IMR-90 (cell line): ENCODE measurements at regions not wholly inside any gene's neighbourhood (a gene's known extent, or its start where the extent isn't known, plus 50 kb on each side); places are given as distances from the start of the nearest gene placed in this dataset.

Experiments
- ATAC-seq: fragments of 200-7000 bp; cut with Tn5 transposase; 2 replicates; pipeline ENCODE4 v1.9.1; 2020; ENCODE audit warnings: low read depth, mild to moderate bottlenecking, moderate library complexity
- BruUV-seq: library from RNA; stranded (reverse); fragments of 400-500 nt; replicated peaks from 2 replicates; lab custom pipeline; 2021; lab: Mats Ljungman, UMichigan
- CTCF ChIA-PET: fragments of 300-600 bp; formaldehyde crosslinking; extraction: SDS; loops from one replicate; lab custom pipeline; 2021; ENCODE audit warnings: antibody characterized with exemption; lab: Yijun Ruan, JAX
- POLR2A ChIA-PET: fragments of 300-600 bp; sonication (Branson Sonifier 250); formaldehyde crosslinking; loops from one replicate; lab custom pipeline; 2022; ENCODE audit warnings: antibody characterized with exemption; ENCODE audit not compliant: unreplicated experiment; lab: Charles Lee
- DNase-seq: peaks from one replicate; pipeline ENCODE4 v3.0.0; 2013
- H2AFZ ChIP-seq: replicated peaks from 2 replicates; pipeline ENCODE3; 2013; ENCODE audit warnings: low read length, mild to moderate bottlenecking; ENCODE audit not compliant: poor library complexity
- H2AK5ac ChIP-seq: 2 replicates; pipeline ENCODE4 v1.6.1; 2013; ENCODE audit warnings: low read depth, low read length, inconsistent platforms
- H2AK9ac ChIP-seq: replicated peaks from 2 replicates; pipeline ENCODE3; 2013; ENCODE audit warnings: mild to moderate bottlenecking, low read depth, low read length, moderate library complexity; ENCODE audit not compliant: poor library complexity
- H2BK120ac ChIP-seq: 2 replicates; pipeline ENCODE4 v1.6.1; 2013; ENCODE audit warnings: low read depth, low read length, inconsistent platforms
- H2BK15ac ChIP-seq: 3 replicates; pipeline ENCODE4 v1.6.1; 2013; ENCODE audit warnings: low read depth, low read length, inconsistent platforms
- H2BK20ac ChIP-seq: 2 replicates; pipeline ENCODE4 v1.6.1; 2013; ENCODE audit warnings: low read depth, mild to moderate bottlenecking, inconsistent platforms, low read length, moderate library complexity
- H2BK5ac ChIP-seq: 2 replicates; pipeline ENCODE4 v1.6.1; 2013; ENCODE audit warnings: mild to moderate bottlenecking, low read depth, low read length, inconsistent platforms; ENCODE audit not compliant: poor library complexity, severe bottlenecking
- H3K14ac ChIP-seq: replicated peaks from 2 replicates; pipeline ENCODE4 v1.6.1; 2013; ENCODE audit warnings: low read depth, low read length, inconsistent platforms
- H3K18ac ChIP-seq: 2 replicates; pipeline ENCODE4 v1.6.1; 2013; ENCODE audit warnings: low read depth, low read length, control low read depth
- H3K23ac ChIP-seq: 2 replicates; pipeline ENCODE4 v1.6.1; 2013; ENCODE audit warnings: low read depth, low read length, inconsistent platforms
- H3K27ac ChIP-seq: 2 replicates; pipeline ENCODE4 v1.5.1; 2013; ENCODE audit warnings: mild to moderate bottlenecking, control low read depth, low read length; ENCODE audit not compliant: insufficient read depth
- H3K27me3 ChIP-seq: 2 replicates; pipeline ENCODE4 v1.6.1; 2013; ENCODE audit warnings: low read length; ENCODE audit not compliant: control insufficient read depth, insufficient read depth
- H3K36me3 ChIP-seq: 2 replicates; pipeline ENCODE4 v1.6.1; 2013; ENCODE audit warnings: low read length, mixed read lengths; ENCODE audit not compliant: control insufficient read depth, insufficient read depth
- H3K4ac ChIP-seq: 2 replicates; pipeline ENCODE4 v1.6.1; 2013; ENCODE audit warnings: low read depth, low read length, inconsistent platforms
- H3K4me1 ChIP-seq: 2 replicates; pipeline ENCODE4 v1.6.1; 2013; ENCODE audit warnings: low read length, mixed read lengths; ENCODE audit not compliant: control insufficient read depth, insufficient read depth
- H3K4me2 ChIP-seq: 2 replicates; pipeline ENCODE4 v1.6.1; 2013; ENCODE audit warnings: low read depth, mild to moderate bottlenecking, control low read depth, low read length, moderate library complexity
- H3K4me3 ChIP-seq: 2 replicates; pipeline ENCODE4 v1.5.1; 2013; ENCODE audit warnings: low read depth, mild to moderate bottlenecking, control low read depth, low read length, moderate library complexity; ENCODE audit not compliant: insufficient read depth
- H3K56ac ChIP-seq: 2 replicates; pipeline ENCODE4 v1.6.1; 2013; ENCODE audit warnings: low read length, inconsistent platforms; ENCODE audit not compliant: insufficient read depth; ENCODE audit errors: extremely low read depth
- H3K79me1 ChIP-seq, 2 experiments: 2 replicates each; pipeline ENCODE4 v1.6.1; 2013; ENCODE audit warnings: low read length in 2 of 2, inconsistent platforms in 1 of 2, low read depth in 1 of 2
- H3K9ac ChIP-seq: 2 replicates; pipeline ENCODE4 v1.6.1; 2013; ENCODE audit warnings: low read depth, low read length, control low read depth
- H3K9me1 ChIP-seq: 2 replicates; pipeline ENCODE4 v1.6.1; 2013; ENCODE audit warnings: low read length, inconsistent platforms; ENCODE audit not compliant: insufficient read depth
- H3K9me3 ChIP-seq: 2 replicates; pipeline ENCODE4 v1.6.1; 2013; ENCODE audit warnings: low read length; ENCODE audit not compliant: control insufficient read depth, insufficient read depth
- H4K20me1 ChIP-seq: 2 replicates; pipeline ENCODE4 v1.6.1; 2013; ENCODE audit warnings: low read length, inconsistent platforms; ENCODE audit not compliant: insufficient read depth
- H4K5ac ChIP-seq: 2 replicates; pipeline ENCODE4 v1.6.1; 2013; ENCODE audit warnings: mild to moderate bottlenecking, low read depth, low read length, control low read depth
- H4K8ac ChIP-seq, 2 experiments: 2 replicates each; pipeline ENCODE4 v1.6.1; 2013; ENCODE audit warnings: low read depth in 2 of 2, low read length in 2 of 2, control low read depth in 1 of 2, inconsistent platforms in 1 of 2
- H4K91ac ChIP-seq: 2 replicates; pipeline ENCODE4 v1.6.1; 2013; ENCODE audit warnings: low read depth, low read length, inconsistent platforms; ENCODE audit not compliant: insufficient read depth
- BHLHE40 ChIP-seq: fragments of 150-350 bp; IDR thresholded peaks from 2 replicates; pipeline ENCODE4 v1.6.1; 2016; ENCODE audit warnings: mild to moderate bottlenecking, low read depth, low read length
- CHD1 ChIP-seq: IDR thresholded peaks from 2 replicates; pipeline ENCODE4 v1.6.1; 2012; ENCODE audit warnings: low read depth, low read length, improper control_type of control experiment
- MAZ ChIP-seq: IDR thresholded peaks from 2 replicates; pipeline ENCODE4 v1.6.1; 2012; ENCODE audit warnings: low read depth, mild to moderate bottlenecking, low read length, improper control_type of control experiment, moderate library complexity, borderline replicate concordance
- MXI1 ChIP-seq: IDR thresholded peaks from 2 replicates; pipeline ENCODE4 v1.6.1; 2012; ENCODE audit warnings: low read depth, mild to moderate bottlenecking, low read length, moderate library complexity, borderline replicate concordance
- RAD21 ChIP-seq: IDR thresholded peaks from 2 replicates; pipeline ENCODE4 v1.6.1; 2012; ENCODE audit warnings: low read length, improper control_type of control experiment
- SMC3 ChIP-seq: fragments of 150-350 bp; IDR thresholded peaks from 2 replicates; pipeline ENCODE4 v1.6.1; 2016; ENCODE audit warnings: low read depth, mild to moderate bottlenecking, antibody characterized with exemption, low read length, moderate library complexity
- dilution Hi-C: fragments of 300-500 bp; cut with HindIII; formaldehyde crosslinking; loops from one replicate; pipeline ENCODE4 v1.14.3; 2018; ENCODE audit warnings: low sequenced_read_pairs; ENCODE audit not compliant: unreplicated experiment
- in situ Hi-C: fragments of 300-500 bp; cut with MboI; formaldehyde crosslinking; loops from 3 replicates; pipeline ENCODE4 v1.14.3; 2019; ENCODE audit warnings: low sequenced_read_pairs, inconsistent platforms, mixed read lengths
- intact Hi-C: fragments of 100-400 bp; cut with micrococcal nuclease; formaldehyde crosslinking; loops from 2 replicates; pipeline ENCODE4 v1.10.0; 2022

DNA sequence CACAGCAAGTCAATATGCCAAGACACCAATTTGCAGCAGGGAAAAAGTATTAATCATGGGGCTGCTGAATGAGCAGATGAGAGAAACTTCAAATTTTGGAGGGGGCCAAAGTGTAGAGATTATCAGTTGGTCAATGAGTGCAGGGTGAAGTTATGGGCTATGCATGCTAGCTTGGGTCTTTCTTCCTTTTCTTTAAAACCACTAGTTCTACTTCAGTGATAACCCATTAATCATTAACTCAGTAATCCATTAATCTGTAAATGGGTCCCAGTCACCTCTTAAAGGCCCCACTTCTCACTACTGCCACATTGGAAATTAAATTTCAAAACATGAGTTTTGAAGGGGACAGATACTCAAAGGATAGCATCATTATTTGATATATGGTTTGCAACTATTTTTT lies 688.6 kb upstream of the ADGRL4 start:
- Histone ChIP-seq H3K18ac (no peak overlapping the region), H3K56ac (no peak overlapping the region), H3K4me3 (no peak overlapping the region), H3K36me3 (no peaks in the 10 kb centered on the region), H3K27me3 (no peaks in the 10 kb centered on the region), H4K91ac (no peak overlapping the region), H3K4me2 (no peak overlapping the region), H3K79me1 (no peaks in the 10 kb centered on the region), H2BK120ac (no peak overlapping the region), H2BK15ac (no peak overlapping the region), H3K9ac (no peak overlapping the region), H3K14ac (no peak overlapping the region), H2BK5ac (no peak overlapping the region), H3K4ac (no peak overlapping the region), H4K8ac (no peak overlapping the region), H4K20me1 (no peaks in the 10 kb centered on the region), H2AFZ (no peak overlapping the region), H2BK20ac (no peak overlapping the region), H2AK5ac (no peak overlapping the region), H3K9me1 (no peaks in the 10 kb centered on the region), H3K27ac (no peak overlapping the region), H3K9me3 (no peaks in the 10 kb centered on the region), H4K5ac (no peak overlapping the region), H3K23ac (no peak overlapping the region), H2AK9ac (no peak overlapping the region), H3K4me1 (no peaks in the 10 kb centered on the region)
- no peak for DNase-seq
- TF ChIP-seq MXI1: no peak
- no peak for TF ChIP-seq BHLHE40
- no peak for TF ChIP-seq RAD21
- no peak for TF ChIP-seq SMC3
- TF ChIP-seq MAZ: no peak
- TF ChIP-seq CHD1: no peak
- POLR2A ChIA-PET: no interaction called here
- BruUV-seq: no TSS peak
- CTCF ChIA-PET: no interaction called here
- intact Hi-C loops (no loop called here), dilution Hi-C loops (no loop called here), in situ Hi-C loops (no loop called here)
- no peak for ATAC-seq
